ENCODE measurements at regions not wholly inside any gene's neighbourhood (a gene's known extent, or its start where the extent isn't known, plus 50 kb on each side); places are given as distances from the start of the nearest gene placed in this dataset.
"Not testable (repeated sequence)": the region's sequence is repeated elsewhere in the genome, so short reads cannot be mapped to it uniquely, and the experiment has no call there.

DNA sequence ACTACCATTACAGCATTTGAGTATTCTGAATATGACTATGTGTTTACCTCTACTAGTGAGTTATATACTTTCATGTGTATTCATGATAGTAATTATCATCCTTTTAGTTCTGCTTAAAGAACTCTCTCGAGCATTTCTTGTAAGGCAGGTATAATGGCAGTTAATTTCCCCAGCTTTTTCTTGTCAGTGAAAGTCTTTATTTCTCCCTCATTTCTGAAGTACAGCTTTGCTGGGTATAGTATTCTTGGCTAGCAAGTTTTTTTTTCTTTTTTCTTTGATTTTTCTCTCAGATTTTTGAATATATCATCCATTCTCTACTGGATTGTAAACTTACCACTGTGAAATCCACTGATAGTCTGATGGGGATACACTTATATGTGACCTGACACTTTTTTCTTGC, 165.9 kb upstream of the ARHGAP5 start:
- no peak for DNase-seq

DNA sequence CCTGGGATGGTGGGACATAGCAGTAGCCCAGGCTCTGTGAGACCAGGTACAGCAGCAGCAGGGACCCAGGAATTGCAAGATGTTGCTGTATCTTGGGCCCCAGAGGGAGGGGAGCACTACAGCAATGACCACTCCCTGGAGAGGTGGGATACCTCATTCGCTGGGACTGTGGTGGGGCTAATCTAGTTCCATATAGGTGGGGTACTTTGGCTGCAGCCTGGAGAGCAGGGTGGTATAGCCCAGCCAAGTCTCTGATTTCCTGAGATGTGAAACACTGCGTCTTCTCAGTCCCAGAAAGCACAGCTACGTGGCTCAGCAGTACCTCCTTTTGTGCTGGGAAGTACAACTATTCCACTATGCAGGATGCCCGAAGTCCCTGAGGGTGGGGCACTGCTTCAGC, 163.7 kb upstream of the ARHGAP5 start:
- DNase-seq: no peak

DNA sequence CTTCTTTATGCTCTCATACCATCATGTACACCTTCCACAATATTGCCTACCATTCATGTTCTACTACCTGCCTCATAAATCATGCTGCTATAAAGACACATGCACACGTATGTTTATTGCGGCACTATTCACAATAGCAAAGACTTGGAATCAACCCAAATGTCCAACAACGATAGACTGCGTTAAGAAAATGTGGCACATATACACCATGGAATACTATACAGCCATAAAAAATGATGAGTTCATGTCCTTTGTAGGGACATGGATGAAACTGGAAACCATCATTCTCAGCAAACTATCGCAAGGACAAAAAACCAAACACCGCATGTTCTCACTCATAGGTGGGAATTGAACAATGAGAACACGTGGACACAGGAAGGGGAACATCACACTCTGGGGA, 158.8 kb upstream of the ARHGAP5 start:
- not testable (repeated sequence) for DNase-seq

DNA sequence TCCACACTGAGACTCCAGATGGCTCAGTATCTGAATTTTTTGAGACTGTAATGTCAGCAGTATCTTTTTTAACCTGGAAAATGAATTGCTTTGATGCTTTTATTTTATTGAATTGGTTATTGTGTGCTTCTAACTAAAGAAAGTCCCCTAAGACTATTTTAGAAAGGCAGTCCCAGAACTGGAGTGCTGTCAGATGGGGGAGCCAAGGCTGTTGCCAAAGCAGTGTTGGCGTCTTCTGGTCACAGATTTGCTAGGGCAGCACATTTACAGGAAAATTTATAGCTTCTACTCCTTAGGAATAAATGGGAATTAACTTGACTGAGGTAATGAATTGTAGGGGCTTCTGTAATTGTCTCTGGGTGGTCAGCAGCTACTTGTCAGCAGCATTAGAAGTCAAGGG, 157.1 kb upstream of the ARHGAP5 start:
- no peak for DNase-seq

DNA sequence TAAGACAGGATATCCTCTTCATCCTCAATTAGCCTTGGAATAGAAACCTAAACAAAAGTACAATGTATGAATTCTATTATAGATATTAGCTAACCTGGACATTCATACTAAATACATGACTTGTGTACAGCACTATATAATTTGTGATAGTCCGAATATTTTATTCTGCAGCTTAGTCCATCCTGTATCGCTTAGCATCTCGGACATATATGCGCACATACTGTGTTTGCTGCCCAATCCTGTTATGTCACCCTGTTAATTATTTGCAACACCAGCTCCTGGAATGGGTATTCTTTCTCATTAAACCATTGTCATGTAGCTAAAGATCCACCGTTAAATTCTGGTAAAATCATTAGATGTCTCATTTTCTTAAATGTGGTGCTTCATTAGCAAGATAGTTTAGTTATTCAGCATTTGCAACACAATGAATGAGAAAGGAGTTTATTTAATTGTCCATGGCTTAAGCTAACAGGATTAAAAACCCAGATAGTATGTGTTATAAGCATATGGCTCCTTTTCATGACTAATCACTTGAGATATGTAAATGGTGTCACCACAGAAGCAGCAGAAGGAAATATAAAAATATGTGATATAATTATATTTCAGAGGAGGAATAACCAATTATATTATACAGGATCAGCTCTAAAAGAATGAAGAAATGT, 156.0 kb upstream of the ARHGAP5 start:
- DNase-seq: no peak

DNA sequence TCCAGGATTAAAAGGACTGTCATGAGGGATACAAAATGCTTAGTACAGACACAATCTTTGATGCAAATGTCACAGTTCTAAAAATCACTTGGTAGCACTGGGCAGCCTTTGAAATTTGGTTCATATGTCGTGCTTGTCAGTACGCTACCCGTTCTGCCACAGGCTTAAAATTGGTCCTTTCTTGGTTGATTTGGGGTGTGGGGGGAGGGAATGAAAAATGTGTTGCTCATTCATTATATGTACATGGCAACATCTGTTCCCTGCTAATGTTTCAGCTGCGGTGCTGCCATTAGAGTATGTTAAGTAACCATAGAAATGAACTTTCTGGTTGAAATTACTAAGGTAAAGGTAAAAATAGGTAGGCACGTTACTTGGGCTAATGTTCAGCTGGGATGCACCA, 155.4 kb upstream of the ARHGAP5 start:
- no peak for DNase-seq

DNA sequence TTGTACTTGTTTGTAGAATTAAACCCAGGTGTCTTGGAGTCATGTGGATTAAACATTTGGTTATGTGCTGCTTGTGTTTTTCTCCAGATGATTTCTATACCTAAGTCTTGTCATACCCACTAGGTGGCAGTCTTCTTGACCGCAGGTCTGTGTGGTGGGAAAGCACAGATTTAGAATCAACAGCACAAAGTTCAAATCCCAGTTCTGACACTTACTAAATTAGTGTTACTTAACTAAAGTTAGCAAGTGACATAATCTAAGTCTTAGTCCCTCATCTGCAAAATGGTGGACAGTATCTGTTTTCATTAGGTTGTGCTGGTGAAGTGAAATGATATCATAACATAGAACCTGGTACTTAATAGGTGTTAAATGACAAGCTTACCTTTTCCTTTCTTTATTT, 151.0 kb upstream of the ARHGAP5 start:
- DNase-seq: peak; percentile 50

DNA sequence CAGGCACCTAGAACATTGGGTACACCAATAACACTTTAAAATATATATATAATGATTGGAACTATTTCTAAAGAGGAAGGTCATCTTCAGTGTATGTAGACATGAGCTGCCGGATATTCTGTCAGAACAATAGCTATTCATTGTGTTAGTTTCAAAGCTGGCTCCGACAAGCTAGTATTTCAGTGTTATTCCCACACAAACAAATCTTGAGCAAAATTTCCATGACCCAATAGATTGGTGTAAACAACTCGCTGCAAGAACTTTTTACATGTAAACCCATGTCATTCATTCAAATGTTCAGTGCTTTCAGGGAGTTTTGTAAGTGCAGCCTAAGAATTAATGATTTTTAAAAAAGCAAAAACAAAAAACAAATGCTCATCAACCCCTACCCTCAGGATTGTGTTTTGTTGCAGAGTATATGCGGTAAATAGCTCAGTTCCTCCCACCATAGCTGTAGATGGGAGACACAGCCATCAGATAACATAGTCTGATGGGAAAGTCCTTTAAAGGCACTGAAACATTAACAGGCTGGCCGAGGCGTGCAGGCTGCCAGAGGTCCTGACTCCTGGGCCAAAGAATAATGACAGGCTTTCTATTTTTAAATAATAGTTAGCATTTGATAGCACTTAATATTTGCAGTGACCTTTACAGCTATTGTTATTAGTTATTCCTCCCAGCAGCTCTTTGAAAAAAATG, 150.3 kb upstream of the ARHGAP5 start:
- DNase-seq: no peak

DNA sequence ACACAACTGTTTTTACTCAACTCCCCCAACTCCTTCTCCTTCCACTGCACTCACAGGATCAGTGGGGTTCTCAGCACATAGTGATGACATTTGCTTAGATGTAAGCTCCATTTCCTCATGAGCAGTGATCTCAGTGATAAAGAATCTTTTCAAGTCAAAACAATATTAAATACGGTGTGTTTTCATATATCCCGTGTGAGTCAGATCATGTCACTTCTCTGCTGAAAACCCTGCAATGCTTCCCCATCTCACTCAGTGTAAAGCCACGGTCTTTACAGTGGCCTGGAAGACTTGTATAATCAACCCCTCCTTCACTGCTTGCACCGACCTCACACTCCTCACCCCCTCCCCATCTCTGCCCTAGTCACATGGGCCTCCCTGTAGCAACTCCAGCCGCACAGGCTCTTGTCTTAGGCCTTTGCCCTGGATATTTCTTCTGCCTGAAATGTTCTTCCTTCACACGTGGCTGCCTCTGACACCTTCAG, 149.7 kb upstream of the ARHGAP5 start:
- no peak for DNase-seq

DNA sequence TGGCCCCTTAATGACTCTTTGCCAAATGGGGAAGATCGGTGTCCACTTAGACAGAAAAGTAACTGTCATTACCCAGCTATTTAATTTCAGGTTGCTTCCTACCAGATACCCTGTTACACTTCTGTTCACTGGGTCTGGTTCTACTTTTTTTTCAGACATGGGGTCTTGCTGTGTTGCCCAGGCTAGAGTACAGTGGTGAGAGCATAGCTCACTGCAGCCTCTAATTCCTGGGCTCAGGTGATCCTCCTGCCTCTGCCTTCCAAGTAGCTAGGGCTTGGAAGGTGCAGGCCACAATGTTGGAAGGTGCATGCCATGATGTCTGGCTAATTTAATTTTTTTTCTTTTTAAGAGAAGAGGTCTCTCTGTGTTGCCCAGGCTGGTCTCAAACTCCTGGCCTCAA, 147.0 kb upstream of the ARHGAP5 start:
- DNase-seq: no peak

DNA sequence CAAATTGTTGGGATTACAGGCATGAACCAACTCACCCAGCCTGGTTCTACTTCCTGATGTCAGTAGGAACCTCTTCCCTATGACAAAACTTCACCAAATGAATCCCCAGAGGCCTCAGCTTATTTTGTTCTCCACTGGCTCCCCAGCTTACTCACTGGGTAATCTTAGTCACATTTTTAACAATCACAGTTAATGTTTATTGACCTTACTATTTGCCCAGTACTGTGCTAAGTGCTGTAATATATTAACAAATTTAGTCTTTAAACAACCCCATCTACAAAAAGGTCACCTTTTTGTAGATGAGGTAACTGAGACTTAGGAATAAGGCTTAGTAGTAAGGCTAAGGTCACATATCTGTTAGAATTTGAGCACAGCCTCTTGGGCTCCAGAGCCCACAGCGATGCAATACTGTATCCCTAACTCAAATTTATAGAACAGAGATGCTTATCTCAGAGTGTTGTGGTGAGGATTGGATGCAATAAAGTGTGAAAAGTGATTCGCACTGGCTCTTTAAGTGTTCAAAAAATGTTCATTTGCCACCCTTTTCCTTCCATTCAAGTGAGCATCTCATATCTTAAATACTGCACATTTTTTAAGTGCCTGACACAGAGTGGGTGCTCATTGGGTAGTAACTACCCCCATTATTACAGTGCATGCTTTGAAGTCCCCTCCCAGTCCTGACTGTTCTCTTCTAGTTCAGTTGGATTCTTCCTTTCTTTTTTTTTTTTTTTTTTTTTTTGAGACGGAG, 146.4 kb upstream of the ARHGAP5 start:
- DNase-seq: no peak

DNA sequence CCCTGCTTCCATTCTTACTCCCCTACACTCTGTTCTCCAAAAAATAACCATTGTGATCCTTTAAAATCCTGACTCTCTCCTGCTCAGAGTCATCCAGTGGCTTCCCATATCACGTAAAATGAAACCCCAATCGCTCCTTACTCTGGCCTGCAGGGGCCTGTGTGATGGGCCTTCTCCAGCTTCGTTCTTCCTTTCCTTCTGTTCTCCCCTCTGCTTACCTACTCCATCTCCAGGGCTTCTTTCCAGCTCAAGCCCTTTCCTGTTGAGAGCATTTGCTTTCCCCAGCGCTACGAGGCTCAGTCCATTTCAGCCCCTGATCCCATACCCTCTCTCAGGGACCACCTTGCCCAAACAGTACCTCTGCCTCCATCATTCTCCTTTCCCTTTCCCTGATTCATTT, 144.4 kb upstream of the ARHGAP5 start:
- no peak for DNase-seq

DNA sequence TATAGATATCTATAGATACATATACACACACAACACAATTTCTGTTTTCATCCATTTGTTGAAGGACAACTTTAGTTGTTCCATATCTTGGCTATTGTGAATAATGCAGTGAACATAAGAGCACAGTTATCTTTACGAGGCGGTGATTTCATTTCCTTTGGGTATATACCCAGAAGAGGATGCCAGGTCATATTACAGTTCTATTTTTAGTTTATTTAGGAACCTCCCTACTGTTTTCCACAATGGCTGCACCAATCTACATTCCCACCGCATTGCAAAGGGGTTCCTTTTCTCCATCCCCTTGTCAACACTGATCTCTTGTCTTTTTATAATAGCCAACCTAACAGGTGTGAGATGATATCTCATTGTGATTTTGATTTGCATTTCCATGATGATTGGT, 143.4 kb upstream of the ARHGAP5 start:
- DNase-seq: no peak

DNA sequence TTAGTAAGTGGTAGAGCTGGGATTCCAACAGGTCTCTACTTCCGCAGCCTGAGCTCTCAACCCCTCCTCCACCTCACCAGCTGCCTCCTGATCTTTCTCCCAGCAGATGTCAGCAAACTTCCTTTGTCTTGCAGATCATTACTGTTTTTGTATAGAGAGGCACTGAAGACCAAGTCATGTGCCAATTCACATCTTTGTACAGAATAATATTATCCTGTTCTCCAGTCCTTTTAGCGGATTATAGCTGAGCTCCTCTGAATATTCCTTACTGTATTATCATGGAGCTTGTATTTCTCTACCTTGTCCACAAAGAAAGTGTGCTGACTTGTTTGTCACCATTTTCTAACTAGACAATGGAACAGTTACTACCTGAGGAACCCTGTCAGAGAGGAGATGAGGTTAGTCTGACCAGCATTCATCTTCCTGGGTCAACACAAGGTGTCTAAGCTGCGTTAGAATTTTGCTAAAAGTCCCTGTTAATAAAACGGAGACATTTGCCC, 142.3 kb upstream of the ARHGAP5 start:
- no peak for DNase-seq

DNA sequence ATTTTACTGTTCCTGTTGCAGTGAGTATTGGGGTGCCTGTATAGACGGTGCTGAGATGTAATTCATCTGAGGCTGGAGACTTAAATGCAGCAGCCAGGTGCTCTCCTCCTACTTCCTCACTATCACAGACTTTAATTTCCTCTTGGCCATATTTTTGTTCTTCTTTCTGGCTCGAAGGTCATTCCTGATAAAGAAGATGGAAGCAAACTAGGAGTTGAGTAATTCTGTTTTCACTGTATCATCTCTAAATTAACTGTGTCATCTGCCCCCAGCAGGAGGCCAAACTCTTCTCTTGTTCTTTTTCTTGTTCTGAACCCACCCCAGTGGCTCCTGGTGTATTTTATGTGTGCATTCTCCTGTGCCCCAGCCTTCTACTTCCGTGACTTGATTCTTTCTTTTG, 141.7 kb upstream of the ARHGAP5 start:
- no peak for DNase-seq

DNA sequence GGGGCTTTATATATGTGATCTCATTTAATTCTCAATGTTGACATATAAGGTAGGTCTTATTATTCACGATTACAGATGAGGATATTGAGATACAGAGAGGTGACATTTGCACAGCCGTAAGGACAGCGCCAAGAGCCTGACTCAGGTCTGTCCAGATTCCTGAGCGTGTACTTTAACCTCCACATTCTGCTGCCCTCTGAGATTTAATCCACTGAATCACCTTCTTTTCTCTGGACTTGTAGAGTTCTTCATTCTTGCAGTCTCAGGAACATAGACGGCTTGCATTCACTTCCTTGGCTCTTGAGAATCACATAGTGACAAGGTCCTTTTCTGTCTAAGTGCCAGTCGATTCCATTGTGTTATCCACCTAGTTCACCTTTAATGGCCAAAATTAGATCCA, 141.0 kb upstream of the ARHGAP5 start:
- no peak for DNase-seq

DNA sequence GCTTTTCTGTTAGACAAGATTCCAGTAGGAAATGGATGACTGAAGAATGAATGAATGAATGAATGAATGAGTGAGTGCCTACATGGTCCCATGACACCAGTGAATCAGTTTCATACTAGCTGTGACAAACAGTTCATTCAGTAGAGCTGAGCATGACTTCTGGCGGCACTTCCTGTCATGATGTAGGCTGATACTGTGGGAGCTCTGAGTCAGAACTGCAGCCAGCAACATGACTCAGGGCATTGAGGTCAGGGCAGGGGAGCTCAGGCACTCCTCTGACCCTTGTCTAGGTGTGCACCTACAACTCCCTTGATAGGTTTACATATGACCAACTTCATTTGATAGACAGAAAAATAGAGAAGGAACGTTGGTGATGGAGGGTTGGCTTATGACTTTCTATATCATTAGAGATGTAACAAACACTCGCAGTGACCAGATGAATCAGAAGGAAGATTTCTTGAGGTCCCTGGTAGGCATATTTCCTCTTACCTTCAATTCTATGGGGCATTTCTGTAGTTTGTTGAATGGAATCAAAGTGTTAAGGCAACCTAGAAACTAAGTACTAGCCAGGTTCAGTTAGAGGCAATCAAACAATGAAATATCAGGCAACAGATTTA, 139.3 kb upstream of the ARHGAP5 start:
- DNase-seq: peak; percentile 71

DNA sequence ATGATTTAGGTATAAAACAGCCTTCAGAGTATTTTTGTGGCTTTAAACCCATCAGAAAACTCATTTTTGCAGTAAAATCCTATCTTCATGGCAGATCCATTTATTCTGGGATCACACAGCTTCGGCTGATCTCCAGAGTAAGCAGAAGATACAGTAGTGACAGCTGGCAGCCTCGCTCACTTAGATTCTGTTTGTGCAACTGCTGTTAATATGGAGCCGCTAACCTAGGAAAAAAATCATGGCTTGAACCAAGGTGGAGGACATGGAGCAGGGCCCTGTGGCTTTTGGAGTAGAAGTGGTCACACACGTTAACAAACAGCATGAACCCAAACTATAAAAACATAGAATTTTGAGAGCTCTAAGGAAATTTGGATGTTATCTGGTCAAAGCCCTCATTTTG, 137.2 kb upstream of the ARHGAP5 start:
- no peak for DNase-seq

DNA sequence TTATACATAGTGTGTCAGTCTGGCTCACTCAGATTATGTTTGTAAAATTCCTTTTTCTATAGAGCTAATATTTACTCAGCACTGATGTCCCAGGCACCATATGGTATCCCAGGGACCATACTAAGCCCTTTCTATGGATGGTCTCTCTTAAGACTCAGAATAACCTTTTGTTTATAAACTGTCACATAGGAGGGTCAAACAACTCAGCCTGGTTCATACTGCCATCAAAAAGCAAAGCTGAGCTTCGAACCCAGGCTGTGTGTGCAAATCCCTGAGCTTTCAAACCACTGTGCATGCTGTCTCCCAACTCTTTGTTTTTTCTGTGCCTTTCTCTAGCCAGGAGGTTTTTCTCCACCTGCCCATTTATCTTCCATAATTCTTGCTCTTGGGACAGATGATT, 135.6 kb upstream of the ARHGAP5 start:
- no peak for DNase-seq

DNA sequence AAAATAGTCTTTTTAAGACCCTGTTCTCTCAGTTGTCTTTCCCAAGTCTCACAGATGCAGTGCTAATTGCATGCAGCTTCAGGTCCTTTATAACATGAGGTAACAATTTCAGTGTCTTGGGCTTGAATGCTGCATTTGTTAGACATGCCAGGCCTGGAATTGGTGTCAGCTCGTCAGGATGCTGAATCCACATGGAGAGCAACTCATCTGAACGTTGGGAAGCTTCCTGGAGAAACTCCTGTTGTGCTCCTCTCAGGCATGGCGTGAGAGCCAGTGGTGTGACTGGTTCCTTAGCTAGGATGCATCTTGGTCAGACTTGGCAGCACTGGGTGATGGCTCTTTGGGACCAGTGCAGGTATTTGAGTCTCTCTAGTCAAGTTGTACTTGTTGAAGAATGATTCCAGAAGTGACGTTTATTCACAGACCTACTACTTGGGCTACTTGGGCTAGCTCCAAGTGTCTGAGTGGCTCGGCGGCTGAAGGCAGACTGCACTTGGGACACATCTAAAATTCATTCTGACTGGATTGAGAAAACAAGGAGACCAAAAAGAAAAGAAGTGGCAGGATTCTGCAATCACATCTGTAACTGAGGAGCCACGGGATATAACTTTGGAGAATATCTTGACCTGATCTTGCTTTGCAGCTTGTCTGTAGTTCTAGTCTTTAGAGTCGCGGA, 134.8 kb upstream of the ARHGAP5 start:
- DNase-seq: no peak

DNA sequence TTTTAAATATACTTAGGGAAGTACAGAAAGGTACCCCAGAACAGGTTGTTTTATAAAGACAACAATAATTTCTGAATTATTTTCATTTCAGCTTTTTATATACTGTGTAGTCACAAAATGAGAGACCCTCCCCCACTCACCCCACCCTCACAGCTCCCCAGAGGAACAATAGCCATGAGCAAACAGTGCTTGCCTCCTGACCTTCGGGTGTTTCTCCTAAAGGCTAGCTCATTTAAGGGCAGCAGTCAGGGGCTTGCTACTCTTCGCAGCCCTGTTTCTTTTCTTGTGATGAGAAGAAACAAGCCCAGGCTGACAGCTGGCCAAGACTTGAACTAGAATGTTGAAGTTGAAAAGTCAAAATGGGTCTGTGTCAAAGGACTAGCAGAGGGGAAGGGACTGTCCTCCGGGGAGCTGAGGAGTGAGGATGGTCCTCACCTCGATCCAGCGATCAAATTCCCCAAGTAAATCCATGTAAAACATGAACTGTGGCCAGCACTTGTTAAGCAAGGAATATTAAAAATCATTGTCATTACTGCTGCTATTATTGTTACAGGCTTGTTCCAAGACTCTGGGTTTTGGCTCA, 133.8 kb upstream of the ARHGAP5 start:
- no peak for DNase-seq

DNA sequence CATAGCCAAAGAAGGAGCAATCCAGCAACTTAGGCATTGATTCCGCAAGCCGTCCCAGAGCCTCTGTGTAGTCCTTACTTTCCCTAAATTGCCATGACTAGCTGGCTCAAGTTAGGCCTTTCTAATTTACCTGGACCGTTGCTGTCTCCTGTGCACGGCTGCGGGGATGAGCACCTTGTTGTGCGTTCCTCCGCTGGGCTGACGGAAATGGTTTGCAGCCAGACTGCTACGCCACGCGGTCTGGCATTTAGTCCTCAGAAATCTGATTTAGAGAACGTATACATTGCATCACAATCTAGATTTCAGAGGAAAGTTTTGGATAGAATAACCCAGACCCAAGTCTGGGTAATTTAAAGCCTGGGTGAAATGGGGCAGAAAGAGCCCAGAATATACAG, 133.2 kb upstream of the ARHGAP5 start:
- no peak for DNase-seq
